Coronary artery (tissue), 2 donors: ENCODE measurements at regions not wholly inside any gene's neighbourhood (a gene's known extent, or its start where the extent isn't known, plus 50 kb on each side); places are given as distances from the start of the nearest gene placed in this dataset.

Source experiments
- DNase-seq: peaks from one replicate; pipeline ENCODE4 v3.0.0-alpha.2; 2017; ENCODE audit warnings: low spot score
- H3K27ac ChIP-seq, 2 donors: fragments of 200-600 bp; sonication (generic); one replicate each; pipeline ENCODE4 v1.5.1; 2016 to 2019
- H3K4me3 ChIP-seq: fragments of 200-600 bp; sonication (generic); 2 replicates; pipeline ENCODE4 v1.5.1; 2016; ENCODE audit warnings: mild to moderate bottlenecking, moderate library complexity
- CTCF ChIP-seq: fragments of 200-600 bp; sonication (generic); IDR thresholded peaks from one replicate; pipeline ENCODE4 v1.5.1; 2019; ENCODE audit warnings: antibody characterized with exemption

DNA sequence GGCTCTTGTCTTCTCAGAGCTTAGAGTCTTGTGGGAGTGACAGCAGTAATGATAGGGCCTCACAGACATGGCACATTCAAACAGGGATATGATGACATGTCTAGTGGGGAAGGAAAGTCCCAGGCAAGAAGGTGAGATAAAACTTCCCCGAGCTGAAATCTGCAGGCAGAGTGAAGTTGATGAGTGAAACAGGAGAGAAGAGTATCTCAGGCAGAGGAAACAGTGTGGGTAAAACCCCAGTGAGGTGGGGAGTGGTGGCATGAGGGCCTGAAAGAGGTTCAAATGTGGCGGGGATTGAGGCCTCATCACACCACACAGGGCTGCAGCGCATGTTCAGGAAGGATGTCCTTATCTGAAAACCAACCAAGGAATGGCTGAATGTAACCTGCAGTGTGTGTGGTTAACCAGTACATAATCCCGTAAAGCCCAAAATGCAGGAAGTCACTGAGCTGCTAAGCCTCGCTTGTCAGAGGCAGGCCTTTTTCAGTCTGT, 153.8 kb upstream of the E2F8 start:
- Histone ChIP-seq H3K4me3 (no peak overlapping the region), H3K27ac (no peak overlapping the region)
- TF ChIP-seq CTCF: no peak
- DNase-seq: peak; percentile 22

GRCh38 chr11:19393941-19394340, 153.2 kb upstream of the E2F8 start:
- no peak overlapping the region for H3K4me3 ChIP-seq
- no peak for TF ChIP-seq CTCF
- DNase-seq: peak; percentile 19
- H3K27ac ChIP-seq: no peak overlapping the region

GRCh38 chr11:19392847-19393518, 152.2 kb upstream of the E2F8 start:
- H3K27ac ChIP-seq: no peak overlapping the region
- TF ChIP-seq CTCF: no peak

DNA sequence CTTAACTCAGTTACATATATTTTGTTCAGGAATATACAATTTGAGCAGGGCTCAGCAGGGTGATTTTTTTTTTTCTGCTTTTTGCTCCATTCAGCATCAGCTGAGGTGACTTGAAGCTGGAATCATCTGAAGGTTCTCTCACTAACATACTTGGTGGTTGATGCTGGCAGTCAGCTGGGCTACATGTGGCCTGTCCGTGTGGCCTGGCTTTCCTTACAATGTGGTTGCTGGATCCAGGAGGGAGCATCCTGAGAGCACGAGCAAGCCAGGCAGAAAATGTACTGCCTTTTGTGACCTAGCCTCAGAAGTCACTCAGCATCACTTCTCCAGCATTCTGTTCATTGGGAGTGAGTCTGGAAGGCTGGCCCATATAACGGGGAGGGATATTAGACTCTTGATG, 151.6 kb upstream of the E2F8 start:
- TF ChIP-seq CTCF: no peak
- H3K27ac ChIP-seq: no peak overlapping the region
- DNase-seq: no peak

More at GRCh38 chr11:19392847-19393518, 152.2 kb upstream of the E2F8 start:
- DNase-seq: peak; percentile 28
- H3K4me3 ChIP-seq: no peak overlapping the region

GRCh38 chr11:19391652-19392051, 150.9 kb upstream of the E2F8 start:
- Histone ChIP-seq H3K4me3 (no peak overlapping the region), H3K27ac (no peak overlapping the region)
- TF ChIP-seq CTCF: no peak
- DNase-seq: peak; percentile 5

More for the DNA sequence above, 151.6 kb upstream of the E2F8 start:
- H3K4me3 ChIP-seq: no peak overlapping the region

GRCh38 chr11:19391026-19391425, 150.3 kb upstream of the E2F8 start:
- Histone ChIP-seq H3K27ac (no peak overlapping the region), H3K4me3 (no peak overlapping the region)
- no peak for TF ChIP-seq CTCF
- peak; percentile 36 for DNase-seq

GRCh38 chr11:19389787-19390303, 149.1 kb upstream of the E2F8 start:
- no peak for TF ChIP-seq CTCF
- H3K27ac ChIP-seq: peak overlapping the region in 1 of 2 donors; percentile 67
- H3K4me3 ChIP-seq: no peak overlapping the region
- DNase-seq: no peak
